ENCODE measurements at regions not wholly inside any gene's neighbourhood (a gene's known extent, or its start where the extent isn't known, plus 50 kb on each side); places are given as distances from the start of the nearest gene placed in this dataset.

- no peak overlapping the region for H3K27ac ChIP-seq
- 77 to 85% methylated on average over 4 to 5 of the region's 5 CpGs for WGBS, 2 donors
- H3K4me1 ChIP-seq, result peaks cover 0 to 7% (median 0%) of the 10 kb centered on the region in 3 donors
- no peak for DNase-seq
- H3K4me3 ChIP-seq, result no peak overlapping the region
- H3K27me3 ChIP-seq, result peaks cover 0 to 97% (median 7%) of the 10 kb centered on the region in 4 donors
- no peak for TF ChIP-seq CTCF (IDR thresholded peaks at IDR 0.05)
- TF ChIP-seq POLR2A (IDR thresholded peaks at IDR 0.05), result no peak
- H3K36me3 ChIP-seq, result no peaks in the 10 kb centered on the region
- H3K9me3 ChIP-seq, result no peaks in the 10 kb centered on the region
- intact Hi-C loops (cut with DNase I), result no loop called here
Observed at GRCh38 chr12:113524495-113524894, 52.8 kb upstream of the LHX5 start.

GRCh38 chr12:113521708-113522107, 50.0 kb upstream of the LHX5 start:
- H3K27ac ChIP-seq, result no peak overlapping the region
- H3K9me3 ChIP-seq, result no peaks in the 10 kb centered on the region
- no peak overlapping the region for H3K4me3 ChIP-seq
- intact Hi-C loops (cut with DNase I), result no loop called here
- WGBS, 2 donors, result 55 to 66% methylated on average over 5 to 8 of the region's 8 CpGs
- peaks cover 0 to 97% (median 6%) of the 10 kb centered on the region in 4 donors for H3K27me3 ChIP-seq
- peaks cover 0 to 8% (median 0%) of the 10 kb centered on the region in 3 donors for H3K4me1 ChIP-seq
- no peak for TF ChIP-seq POLR2A (IDR thresholded peaks at IDR 0.05)
- no peak for TF ChIP-seq CTCF (IDR thresholded peaks at IDR 0.05)
- H3K36me3 ChIP-seq, result no peaks in the 10 kb centered on the region
- no peak for DNase-seq
